ENCODE measurements at regions not wholly inside any gene's neighbourhood (a gene's known extent, or its start where the extent isn't known, plus 50 kb on each side); places are given as distances from the start of the nearest gene placed in this dataset.

- H3K4me3 ChIP-seq (ENCODE audit: low read length): no peak overlapping the region
- peaks cover 3% of the 10 kb centered on the region; the same call in 1 of the 2 replicates for H3K9me3 ChIP-seq (ENCODE audit: insufficient read depth, low read length)
- no peak overlapping the region for H3K4me2 ChIP-seq (ENCODE audit: low read length)
- no peak overlapping the region for H3K9ac ChIP-seq (ENCODE audit: low read length)
- H3K4me1 ChIP-seq (ENCODE audit: low read length): 0 out of 2 replicates have a peak, but pooled peaks cover 3% of the 10 kb centered on the region
- H2AFZ ChIP-seq (ENCODE audit: low read depth, low read length): peak overlapping the region; percentile 75; the same call in 1 of the 2 replicates
- TF ChIP-seq CTCF (IDR thresholded peaks at IDR 0.05; ENCODE audit: low read depth, low read length) (no peak), EZH2phosphoT487 (IDR thresholded peaks at IDR 0.05; ENCODE audit: low read depth) (no peak)
- no peaks in the 10 kb centered on the region for H4K20me1 ChIP-seq (ENCODE audit: insufficient read depth, low read length)
- H3K27ac ChIP-seq (ENCODE audit: low read length): no peak overlapping the region
- H3K36me3 ChIP-seq (replicated peaks; ENCODE audit: low read depth, low read length): no peaks in the 10 kb centered on the region
- no peaks in the 10 kb centered on the region for H3K27me3 ChIP-seq (ENCODE audit: low read depth, low read length)
- no peaks in the 10 kb centered on the region for H3K79me2 ChIP-seq (ENCODE audit: low read length)
Measured at GRCh38 chr9:29691145-29691544, 2117.9 kb upstream of the C9orf72 start.

GRCh38 chr9:29691758-29692407 is 2118.6 kb upstream of the C9orf72 start:
- Histone ChIP-seq H3K4me1 (ENCODE audit: low read length) (0 out of 2 replicates have a peak, but pooled peaks cover 3% of the 10 kb centered on the region), H3K4me3 (ENCODE audit: low read length) (no peak overlapping the region), H2AFZ (ENCODE audit: low read depth, low read length) (peak overlapping the region; percentile 75), H3K36me3 (replicated peaks; ENCODE audit: low read depth, low read length) (no peaks in the 10 kb centered on the region), H3K4me2 (ENCODE audit: low read length) (peak overlapping the region; percentile 36; the same call in 1 of the 2 replicates), H3K27ac (ENCODE audit: low read length) (no peak overlapping the region), H3K9ac (ENCODE audit: low read length) (no peak overlapping the region), H4K20me1 (ENCODE audit: insufficient read depth, low read length) (no peaks in the 10 kb centered on the region), H3K27me3 (ENCODE audit: low read depth, low read length) (no peaks in the 10 kb centered on the region), H3K9me3 (ENCODE audit: insufficient read depth, low read length) (peaks cover 3% of the 10 kb centered on the region; the same call in 1 of the 2 replicates), H3K79me2 (ENCODE audit: low read length) (no peaks in the 10 kb centered on the region)
- peak; percentile 58 for TF ChIP-seq CTCF (IDR thresholded peaks at IDR 0.05; ENCODE audit: low read depth, low read length)
- TF ChIP-seq EZH2phosphoT487 (IDR thresholded peaks at IDR 0.05; ENCODE audit: low read depth): no peak

DNA sequence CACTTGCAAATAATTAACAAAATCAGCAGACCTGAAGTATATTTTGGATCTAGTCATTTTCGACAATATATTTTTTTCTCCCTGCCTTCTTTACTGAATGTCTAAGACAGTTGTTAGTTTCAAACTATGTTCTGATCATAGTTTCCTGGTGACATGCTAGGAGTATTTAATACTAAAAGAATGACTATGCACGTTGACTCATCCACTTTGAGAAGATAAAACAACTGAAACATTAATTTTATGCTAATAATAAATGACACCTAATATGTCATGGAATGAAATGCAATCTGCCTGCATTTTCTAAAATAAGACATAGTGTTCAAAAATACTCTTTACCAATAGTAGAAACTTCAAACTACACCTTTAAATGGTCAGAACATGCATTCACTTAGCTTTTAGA is 2123.7 kb upstream of the C9orf72 start:
- peaks cover 4% of the 10 kb centered on the region; the same call in 1 of the 2 replicates for H3K4me1 ChIP-seq (ENCODE audit: low read length)
- H3K9me3 ChIP-seq (ENCODE audit: insufficient read depth, low read length): peaks cover 3% of the 10 kb centered on the region; the same call in 1 of the 2 replicates
- H3K9ac ChIP-seq (ENCODE audit: low read length): no peak overlapping the region
- H2AFZ ChIP-seq (ENCODE audit: low read depth, low read length): no peak overlapping the region
- no peaks in the 10 kb centered on the region for H3K36me3 ChIP-seq (replicated peaks; ENCODE audit: low read depth, low read length)
- H4K20me1 ChIP-seq (ENCODE audit: insufficient read depth, low read length): no peaks in the 10 kb centered on the region
- H3K27ac ChIP-seq (ENCODE audit: low read length): no peak overlapping the region
- H3K4me3 ChIP-seq (ENCODE audit: low read length): no peak overlapping the region
- no peaks in the 10 kb centered on the region for H3K79me2 ChIP-seq (ENCODE audit: low read length)
- H3K27me3 ChIP-seq (ENCODE audit: low read depth, low read length): no peaks in the 10 kb centered on the region
- TF ChIP-seq EZH2phosphoT487 (IDR thresholded peaks at IDR 0.05; ENCODE audit: low read depth) (no peak), CTCF (IDR thresholded peaks at IDR 0.05; ENCODE audit: low read depth, low read length) (no peak)
- no peak overlapping the region for H3K4me2 ChIP-seq (ENCODE audit: low read length)

DNA sequence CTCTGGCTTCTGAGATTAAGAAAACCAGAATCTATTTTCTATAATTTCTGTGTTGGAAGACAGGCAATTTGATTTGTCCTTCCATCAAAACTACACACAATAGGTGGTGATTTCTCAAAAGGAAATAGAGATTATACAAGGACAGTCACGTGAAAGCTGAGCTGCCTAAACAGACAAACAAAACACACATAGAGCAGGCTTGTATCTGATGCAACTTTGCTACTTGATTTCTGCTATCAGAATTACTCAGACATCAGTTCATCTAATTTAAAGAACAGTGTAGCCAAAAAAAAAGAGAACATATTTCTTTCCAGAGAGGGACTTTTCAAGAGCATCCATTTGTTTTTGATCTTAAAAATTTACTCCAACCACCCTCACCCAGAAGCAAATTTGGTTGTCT is 2128.3 kb upstream of the C9orf72 start:
- TF ChIP-seq EZH2phosphoT487 (IDR thresholded peaks at IDR 0.05; ENCODE audit: low read depth): no peak
- TF ChIP-seq CTCF (IDR thresholded peaks at IDR 0.05; ENCODE audit: low read depth, low read length): no peak
- Histone ChIP-seq H3K4me3 (ENCODE audit: low read length) (no peak overlapping the region), H4K20me1 (ENCODE audit: insufficient read depth, low read length) (no peaks in the 10 kb centered on the region), H3K9ac (ENCODE audit: low read length) (no peak overlapping the region), H3K27me3 (ENCODE audit: low read depth, low read length) (no peaks in the 10 kb centered on the region), H2AFZ (ENCODE audit: low read depth, low read length) (0 out of 2 replicates have a peak overlapping the region, but pooled peaks have one; percentile 40), H3K4me1 (ENCODE audit: low read length) (peaks cover 4% of the 10 kb centered on the region; the same call in 1 of the 2 replicates), H3K27ac (ENCODE audit: low read length) (no peak overlapping the region), H3K36me3 (replicated peaks; ENCODE audit: low read depth, low read length) (no peaks in the 10 kb centered on the region), H3K79me2 (ENCODE audit: low read length) (no peaks in the 10 kb centered on the region), H3K4me2 (ENCODE audit: low read length) (no peak overlapping the region), H3K9me3 (ENCODE audit: insufficient read depth, low read length) (no peaks in the 10 kb centered on the region)
